Thyroid gland (tissue), 4 donors: ENCODE measurements at regions not wholly inside any gene's neighbourhood (a gene's known extent, or its start where the extent isn't known, plus 50 kb on each side); places are given as distances from the start of the nearest gene placed in this dataset.

ENCODE experiments used
- POLR2A ChIP-seq, 2 donors: fragments of 450-650 bp; IDR thresholded peaks; one replicate each; pipeline ENCODE4 v1.6.1; 2017; ENCODE audit warnings: antibody characterized with exemption in 2 of 2, mild to moderate bottlenecking in 2 of 2, moderate library complexity in 1 of 2
- TF ChIP-seq, protein P1 (sequence below), 6 experiments: fragments of 200-600 bp in 3 of 6; fragments of 450-650 bp in 3 of 6; sonication (generic) in 3 of 6; IDR thresholded peaks; one replicate each; pipeline ENCODE4 v1.5.1; 2016 to 2019; ENCODE audit warnings: antibody characterized with exemption in 6 of 6, mild to moderate bottlenecking in 2 of 6, inconsistent platforms in 1 of 6, moderate library complexity in 1 of 6

DNA sequence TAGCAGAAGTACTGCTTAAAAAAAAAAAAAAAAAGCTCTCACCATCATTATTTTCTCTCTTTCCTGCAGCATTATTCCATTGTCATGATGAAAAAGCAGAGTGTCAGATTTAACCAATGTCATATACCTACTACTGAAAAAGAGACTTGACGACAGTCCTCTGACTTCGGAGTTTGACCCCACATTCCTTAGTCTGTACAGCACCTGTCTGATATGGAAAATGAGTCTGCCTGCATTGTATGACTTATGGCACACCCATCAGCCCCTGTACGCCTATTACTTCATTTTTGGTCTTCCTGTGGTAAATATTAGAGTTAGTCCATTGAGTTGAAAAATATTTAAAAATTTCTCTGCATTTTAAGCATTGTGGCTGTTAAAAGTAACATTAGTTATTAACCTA lies 54.5 kb upstream of the NOX4 start:
- TF ChIP-seq, protein P1, sequence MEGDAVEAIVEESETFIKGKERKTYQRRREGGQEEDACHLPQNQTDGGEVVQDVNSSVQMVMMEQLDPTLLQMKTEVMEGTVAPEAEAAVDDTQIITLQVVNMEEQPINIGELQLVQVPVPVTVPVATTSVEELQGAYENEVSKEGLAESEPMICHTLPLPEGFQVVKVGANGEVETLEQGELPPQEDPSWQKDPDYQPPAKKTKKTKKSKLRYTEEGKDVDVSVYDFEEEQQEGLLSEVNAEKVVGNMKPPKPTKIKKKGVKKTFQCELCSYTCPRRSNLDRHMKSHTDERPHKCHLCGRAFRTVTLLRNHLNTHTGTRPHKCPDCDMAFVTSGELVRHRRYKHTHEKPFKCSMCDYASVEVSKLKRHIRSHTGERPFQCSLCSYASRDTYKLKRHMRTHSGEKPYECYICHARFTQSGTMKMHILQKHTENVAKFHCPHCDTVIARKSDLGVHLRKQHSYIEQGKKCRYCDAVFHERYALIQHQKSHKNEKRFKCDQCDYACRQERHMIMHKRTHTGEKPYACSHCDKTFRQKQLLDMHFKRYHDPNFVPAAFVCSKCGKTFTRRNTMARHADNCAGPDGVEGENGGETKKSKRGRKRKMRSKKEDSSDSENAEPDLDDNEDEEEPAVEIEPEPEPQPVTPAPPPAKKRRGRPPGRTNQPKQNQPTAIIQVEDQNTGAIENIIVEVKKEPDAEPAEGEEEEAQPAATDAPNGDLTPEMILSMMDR (IDR thresholded peaks at IDR 0.05), result no peak
- TF ChIP-seq POLR2A (IDR thresholded peaks at IDR 0.05), result no peak
